ENCODE measurements at regions not wholly inside any gene's neighbourhood (a gene's known extent, or its start where the extent isn't known, plus 50 kb on each side); places are given as distances from the start of the nearest gene placed in this dataset.

GRCh38 chr20:23206061-23206460, 119.9 kb upstream of the CD93 start (continued):
- TF ChIP-seq TSHZ1 (CRISPR knock-in tag; IDR thresholded peaks at IDR 0.05), result no peak
- no peak for TF ChIP-seq ZBTB9 (CRISPR knock-in tag; IDR thresholded peaks at IDR 0.05)
- no peak for TF ChIP-seq NBN (IDR thresholded peaks at IDR 0.05; ENCODE audit: low read depth)
- TF ChIP-seq ZNF407 (IDR thresholded peaks at IDR 0.05; ENCODE audit: low read depth), result no peak
- TF ChIP-seq ZNF639 (CRISPR knock-in tag; conservative IDR thresholded peaks at IDR 0.05 in 1 of 2, IDR thresholded peaks at IDR 0.05 in 1 of 2), result no peak
- no peak for TF ChIP-seq GATAD2A (IDR thresholded peaks at IDR 0.05)
- no peak for TF ChIP-seq NR2F6 (CRISPR knock-in tag; IDR thresholded peaks at IDR 0.05)
- no peak for TF ChIP-seq ZNF57 (CRISPR knock-in tag; IDR thresholded peaks at IDR 0.05)
- no peak for TF ChIP-seq STAT5B (CRISPR knock-in tag; IDR thresholded peaks at IDR 0.05)
- no peak for TF ChIP-seq SMARCC2 (IDR thresholded peaks at IDR 0.05; ENCODE audit: low read depth)
- no peak for TF ChIP-seq MAFK (IDR thresholded peaks at IDR 0.05; ENCODE audit: low read length)
- TF ChIP-seq GABPB2 (CRISPR knock-in tag; conservative IDR thresholded peaks at IDR 0.05), result no peak
- no peak for TF ChIP-seq WHSC1 (IDR thresholded peaks at IDR 0.05; ENCODE audit: low read length)
